ENCODE measurements at regions not wholly inside any gene's neighbourhood (a gene's known extent, or its start where the extent isn't known, plus 50 kb on each side); places are given as distances from the start of the nearest gene placed in this dataset.

GRCh38 chr21:32090956-32091355, 187.9 kb downstream of the MIS18A start:
- TF ChIP-seq, protein P1, sequence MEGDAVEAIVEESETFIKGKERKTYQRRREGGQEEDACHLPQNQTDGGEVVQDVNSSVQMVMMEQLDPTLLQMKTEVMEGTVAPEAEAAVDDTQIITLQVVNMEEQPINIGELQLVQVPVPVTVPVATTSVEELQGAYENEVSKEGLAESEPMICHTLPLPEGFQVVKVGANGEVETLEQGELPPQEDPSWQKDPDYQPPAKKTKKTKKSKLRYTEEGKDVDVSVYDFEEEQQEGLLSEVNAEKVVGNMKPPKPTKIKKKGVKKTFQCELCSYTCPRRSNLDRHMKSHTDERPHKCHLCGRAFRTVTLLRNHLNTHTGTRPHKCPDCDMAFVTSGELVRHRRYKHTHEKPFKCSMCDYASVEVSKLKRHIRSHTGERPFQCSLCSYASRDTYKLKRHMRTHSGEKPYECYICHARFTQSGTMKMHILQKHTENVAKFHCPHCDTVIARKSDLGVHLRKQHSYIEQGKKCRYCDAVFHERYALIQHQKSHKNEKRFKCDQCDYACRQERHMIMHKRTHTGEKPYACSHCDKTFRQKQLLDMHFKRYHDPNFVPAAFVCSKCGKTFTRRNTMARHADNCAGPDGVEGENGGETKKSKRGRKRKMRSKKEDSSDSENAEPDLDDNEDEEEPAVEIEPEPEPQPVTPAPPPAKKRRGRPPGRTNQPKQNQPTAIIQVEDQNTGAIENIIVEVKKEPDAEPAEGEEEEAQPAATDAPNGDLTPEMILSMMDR (IDR thresholded peaks at IDR 0.05; ENCODE audit: borderline replicate concordance, extremely low read depth, insufficient read depth) = no peak
- no peak for FAIRE-seq

DNA sequence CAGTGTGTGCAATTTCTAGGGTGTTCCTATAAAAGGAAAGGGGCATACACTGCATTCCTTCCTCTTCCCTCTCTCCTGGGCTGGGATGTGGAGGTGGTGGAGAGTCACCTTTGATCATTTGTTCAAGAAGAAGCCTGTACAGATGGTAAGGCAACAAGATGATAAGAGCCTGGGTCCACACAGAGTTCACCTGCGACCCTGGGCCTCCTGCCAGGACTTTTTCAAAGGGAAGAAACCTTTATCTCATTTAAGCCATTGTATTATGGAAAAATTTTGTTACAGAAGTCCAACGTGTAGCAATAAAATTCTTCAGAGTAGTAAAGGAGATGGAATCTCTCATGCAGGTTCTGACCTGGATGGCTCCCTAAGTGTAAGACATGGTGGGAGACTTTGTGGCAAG, 189.1 kb downstream of the MIS18A start:
- TF ChIP-seq, protein P1 (IDR thresholded peaks at IDR 0.05; ENCODE audit: borderline replicate concordance, extremely low read depth, insufficient read depth) = no peak
- DNase-seq = no peak
- Histone ChIP-seq H3K27ac (ENCODE audit: low read depth in 2 of 2, low read length in 2 of 2) (no peak overlapping the region), H3K9me3 (ENCODE audit: control insufficient read depth in 2 of 3, insufficient read depth in 1 of 3, low read length in 3 of 3) (no peaks in the 10 kb centered on the region), H3K4me1 (ENCODE audit: control insufficient read depth in 2 of 3, insufficient read depth in 2 of 3, low read depth in 1 of 3, low read length in 3 of 3) (no peaks in the 10 kb centered on the region), H3K4me3 (ENCODE audit: low read length in 3 of 3) (no peak overlapping the region), H3K36me3 (ENCODE audit: control insufficient read depth in 2 of 3, insufficient read depth in 3 of 3, low read length in 3 of 3) (no peaks in the 10 kb centered on the region), H3K27me3 (ENCODE audit: control insufficient read depth, insufficient read depth, low read length) (no peaks in the 10 kb centered on the region), H3K9ac (ENCODE audit: low read length in 3 of 3) (no peak overlapping the region)
- intact Hi-C loops (cut with DNase I) = no loop called here
- FAIRE-seq = no peak

More at GRCh38 chr21:32090956-32091355, 187.9 kb downstream of the MIS18A start:
- Histone ChIP-seq H3K4me1 (ENCODE audit: control insufficient read depth in 2 of 3, insufficient read depth in 2 of 3, low read depth in 1 of 3, low read length in 3 of 3) (no peaks in the 10 kb centered on the region), H3K36me3 (ENCODE audit: control insufficient read depth in 2 of 3, insufficient read depth in 3 of 3, low read length in 3 of 3) (no peaks in the 10 kb centered on the region), H3K4me3 (ENCODE audit: low read length in 3 of 3) (no peak overlapping the region), H3K9ac (ENCODE audit: low read length in 3 of 3) (no peak overlapping the region), H3K9me3 (ENCODE audit: control insufficient read depth in 2 of 3, insufficient read depth in 1 of 3, low read length in 3 of 3) (no peaks in the 10 kb centered on the region), H3K27me3 (ENCODE audit: control insufficient read depth, insufficient read depth, low read length) (no peaks in the 10 kb centered on the region), H3K27ac (ENCODE audit: low read depth in 2 of 2, low read length in 2 of 2) (no peak overlapping the region)
- intact Hi-C loops (cut with DNase I) = no loop called here
- DNase-seq = no peak

DNA sequence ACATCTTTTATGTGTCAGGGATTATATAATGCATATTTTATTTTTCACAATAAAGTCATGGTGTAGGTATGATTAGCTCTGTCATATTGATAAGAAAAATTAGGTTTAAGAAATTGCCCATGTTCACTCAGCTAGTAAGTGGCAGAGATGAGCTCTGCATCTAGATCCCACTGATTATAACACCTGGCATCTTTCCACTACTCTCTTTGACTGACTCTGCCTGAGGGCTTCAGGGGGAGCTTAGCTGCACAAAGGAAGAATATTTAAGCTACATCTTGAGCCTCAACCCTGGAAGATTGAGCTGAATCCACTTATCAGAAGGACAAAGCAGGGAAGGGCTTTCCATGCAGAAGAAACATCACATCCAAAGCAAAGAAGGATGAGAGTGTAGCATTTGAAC, 190.4 kb downstream of the MIS18A start:
- Histone ChIP-seq H3K9me3 (ENCODE audit: control insufficient read depth in 2 of 3, insufficient read depth in 1 of 3, low read length in 3 of 3) (no peaks in the 10 kb centered on the region), H3K4me1 (ENCODE audit: control insufficient read depth in 2 of 3, insufficient read depth in 2 of 3, low read depth in 1 of 3, low read length in 3 of 3) (no peaks in the 10 kb centered on the region), H3K4me3 (ENCODE audit: low read length in 3 of 3) (no peak overlapping the region), H3K36me3 (ENCODE audit: control insufficient read depth in 2 of 3, insufficient read depth in 3 of 3, low read length in 3 of 3) (no peaks in the 10 kb centered on the region), H3K27me3 (ENCODE audit: control insufficient read depth, insufficient read depth, low read length) (no peaks in the 10 kb centered on the region), H3K27ac (ENCODE audit: low read depth in 2 of 2, low read length in 2 of 2) (no peak overlapping the region), H3K9ac (ENCODE audit: low read length in 3 of 3) (no peak overlapping the region)
- intact Hi-C loops (cut with DNase I) = no loop called here
- DNase-seq (no peak), FAIRE-seq (no peak)
- TF ChIP-seq, protein P1 (IDR thresholded peaks at IDR 0.05; ENCODE audit: borderline replicate concordance, extremely low read depth, insufficient read depth) = no peak

GRCh38 chr21:32087447-32087846, 191.4 kb downstream of the MIS18A start:
- H3K36me3 ChIP-seq (ENCODE audit: control insufficient read depth in 2 of 3, insufficient read depth in 3 of 3, low read length in 3 of 3) = no peaks in the 10 kb centered on the region
- H3K9me3 ChIP-seq (ENCODE audit: control insufficient read depth in 2 of 3, insufficient read depth in 1 of 3, low read length in 3 of 3) = no peaks in the 10 kb centered on the region
- H3K27me3 ChIP-seq (ENCODE audit: control insufficient read depth, insufficient read depth, low read length) = no peaks in the 10 kb centered on the region
- FAIRE-seq (no peak), DNase-seq (no peak)
- TF ChIP-seq, protein P1 (IDR thresholded peaks at IDR 0.05; ENCODE audit: borderline replicate concordance, extremely low read depth, insufficient read depth) = no peak
- H3K4me1 ChIP-seq (ENCODE audit: control insufficient read depth in 2 of 3, insufficient read depth in 2 of 3, low read depth in 1 of 3, low read length in 3 of 3) = no peaks in the 10 kb centered on the region
- no peak overlapping the region for H3K27ac ChIP-seq (ENCODE audit: low read depth in 2 of 2, low read length in 2 of 2)
- intact Hi-C loops (cut with DNase I) = no loop called here
- H3K4me3 ChIP-seq (ENCODE audit: low read length in 3 of 3) = no peak overlapping the region
- H3K9ac ChIP-seq (ENCODE audit: low read length in 3 of 3) = no peak overlapping the region

Measured in kidney (tissue), 13 donors.